Muscle of back (tissue), 3 donors: ENCODE measurements at regions not wholly inside any gene's neighbourhood (a gene's known extent, or its start where the extent isn't known, plus 50 kb on each side); places are given as distances from the start of the nearest gene placed in this dataset.

ENCODE experiments used
- DNase-seq, 3 donors: peaks; one replicate each; pipeline versions ENCODE4 v3.0.0 to v3.0.0-alpha.2; 2013

DNA sequence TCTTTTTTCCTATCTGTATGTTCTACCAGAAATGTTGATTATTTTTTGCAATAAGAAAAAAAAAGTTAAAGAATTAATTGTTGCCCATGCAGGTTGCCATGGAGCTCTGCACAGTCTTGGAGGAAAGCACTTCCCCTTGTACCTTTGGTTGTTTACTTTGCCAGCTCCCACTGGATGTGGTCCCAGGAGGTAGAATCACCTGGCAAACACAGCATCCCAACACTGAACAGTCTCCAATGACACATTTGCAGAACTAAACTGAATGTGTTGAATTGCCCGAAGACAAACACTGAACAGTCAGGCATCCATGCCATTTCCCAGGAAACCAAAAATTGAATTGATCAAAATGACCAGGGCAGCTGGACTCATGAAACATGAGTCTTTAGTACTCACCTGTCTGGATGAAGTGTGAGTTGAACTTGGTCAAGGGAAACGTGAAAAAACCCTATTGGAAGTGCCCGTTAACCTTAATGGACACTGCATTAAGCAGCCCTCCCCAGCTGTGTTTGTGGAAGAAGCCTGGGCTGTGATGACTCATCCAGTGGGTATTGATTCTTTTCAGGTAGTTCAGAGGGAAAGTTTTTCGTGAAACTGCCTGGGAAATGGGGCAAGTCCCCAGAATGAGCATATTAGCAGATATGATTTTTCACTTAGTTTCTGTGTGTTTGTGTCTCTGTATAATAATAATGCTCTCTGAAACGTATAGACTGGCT is 284.7 kb upstream of the STT3B start:
- DNase-seq = no peak

DNA sequence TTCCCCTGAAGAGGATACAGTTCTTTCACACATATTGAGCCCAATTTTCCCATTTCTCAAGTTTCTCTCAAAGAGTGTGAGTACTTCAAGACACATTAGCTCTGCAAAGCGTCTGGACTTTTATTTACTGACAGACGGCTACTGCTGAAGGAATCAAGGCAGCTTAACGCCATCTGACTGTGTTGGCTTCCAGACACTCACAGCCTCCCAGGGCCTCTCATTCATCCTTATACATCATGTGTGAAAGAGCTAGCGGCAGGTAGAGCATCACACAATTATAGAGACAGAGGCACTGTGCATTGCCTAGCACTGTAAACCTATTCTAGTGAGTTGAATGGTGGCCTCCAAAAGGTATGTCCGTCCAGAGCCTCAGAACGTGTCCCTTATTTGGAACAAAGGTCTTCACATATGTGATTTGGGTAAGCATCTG is 284.1 kb upstream of the STT3B start:
- DNase-seq = no peak

DNA sequence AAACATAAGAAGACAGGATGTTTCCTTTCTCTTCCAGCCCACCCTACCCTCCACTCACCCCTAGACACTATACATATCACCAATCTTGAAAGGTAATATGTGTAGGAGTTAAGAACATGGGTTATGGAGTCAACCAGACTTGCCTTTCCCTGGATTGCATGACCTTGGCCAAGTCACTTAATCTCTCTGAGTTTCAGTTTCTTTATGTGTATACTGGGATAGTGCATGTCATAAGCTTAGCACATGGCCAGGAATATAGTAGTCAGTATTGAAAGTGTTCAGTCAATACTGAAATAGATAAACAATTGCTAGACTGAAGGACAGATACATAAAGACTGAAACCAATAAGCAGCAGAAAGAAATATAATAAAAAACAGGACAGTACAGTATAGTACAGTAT is 283.2 kb upstream of the STT3B start:
- DNase-seq = no peak

DNA sequence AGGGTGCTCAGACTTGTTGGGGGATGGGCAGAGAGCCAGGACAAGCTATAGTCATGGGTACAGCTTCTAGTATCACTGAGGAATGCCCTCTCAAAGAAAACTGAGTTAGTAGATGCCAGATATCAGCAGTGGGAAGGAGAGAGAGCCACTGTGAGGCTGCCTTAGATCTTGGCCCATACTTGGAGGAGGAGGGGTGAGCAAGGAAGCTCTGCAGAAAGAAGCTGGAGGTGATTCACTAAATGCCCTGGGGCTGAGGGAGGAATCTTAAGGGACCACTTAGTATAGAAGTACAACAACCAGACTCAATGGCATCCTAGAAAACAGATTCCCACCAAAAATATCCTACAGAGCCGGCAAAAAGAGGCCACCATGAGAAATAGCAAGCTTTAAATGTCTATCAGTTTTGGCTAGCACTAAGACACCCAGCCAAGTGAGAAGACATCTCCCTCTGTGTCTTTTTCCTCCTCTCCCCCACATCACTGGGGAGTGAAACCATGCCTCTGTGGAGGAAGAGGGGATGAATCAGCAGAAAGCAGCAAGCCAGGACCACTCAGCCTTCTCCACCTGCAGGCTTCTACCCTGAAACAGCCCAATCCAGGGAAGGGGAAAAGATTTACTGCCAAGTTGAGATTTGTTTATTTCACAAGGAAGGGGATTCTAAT is 282.5 kb upstream of the STT3B start:
- DNase-seq = no peak

DNA sequence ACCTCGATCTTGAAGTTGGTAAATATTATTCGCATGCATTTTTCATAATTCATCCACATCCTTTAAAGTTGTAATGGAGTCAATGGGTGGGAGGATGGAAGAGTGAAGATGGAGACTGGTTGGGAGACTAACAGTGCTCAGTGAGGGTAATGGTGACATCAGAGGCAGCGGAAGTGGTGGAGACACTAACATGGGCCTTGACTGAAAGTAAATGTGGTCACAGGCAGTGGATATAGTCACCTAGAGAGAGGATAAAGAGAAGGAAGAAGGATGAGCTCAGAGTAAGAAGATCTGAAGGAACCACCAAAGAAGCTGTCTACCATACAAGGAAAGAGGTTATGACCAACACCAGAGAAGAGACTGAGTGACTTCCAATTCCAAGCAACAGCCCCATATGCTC is 281.6 kb upstream of the STT3B start:
- no peak for DNase-seq

DNA sequence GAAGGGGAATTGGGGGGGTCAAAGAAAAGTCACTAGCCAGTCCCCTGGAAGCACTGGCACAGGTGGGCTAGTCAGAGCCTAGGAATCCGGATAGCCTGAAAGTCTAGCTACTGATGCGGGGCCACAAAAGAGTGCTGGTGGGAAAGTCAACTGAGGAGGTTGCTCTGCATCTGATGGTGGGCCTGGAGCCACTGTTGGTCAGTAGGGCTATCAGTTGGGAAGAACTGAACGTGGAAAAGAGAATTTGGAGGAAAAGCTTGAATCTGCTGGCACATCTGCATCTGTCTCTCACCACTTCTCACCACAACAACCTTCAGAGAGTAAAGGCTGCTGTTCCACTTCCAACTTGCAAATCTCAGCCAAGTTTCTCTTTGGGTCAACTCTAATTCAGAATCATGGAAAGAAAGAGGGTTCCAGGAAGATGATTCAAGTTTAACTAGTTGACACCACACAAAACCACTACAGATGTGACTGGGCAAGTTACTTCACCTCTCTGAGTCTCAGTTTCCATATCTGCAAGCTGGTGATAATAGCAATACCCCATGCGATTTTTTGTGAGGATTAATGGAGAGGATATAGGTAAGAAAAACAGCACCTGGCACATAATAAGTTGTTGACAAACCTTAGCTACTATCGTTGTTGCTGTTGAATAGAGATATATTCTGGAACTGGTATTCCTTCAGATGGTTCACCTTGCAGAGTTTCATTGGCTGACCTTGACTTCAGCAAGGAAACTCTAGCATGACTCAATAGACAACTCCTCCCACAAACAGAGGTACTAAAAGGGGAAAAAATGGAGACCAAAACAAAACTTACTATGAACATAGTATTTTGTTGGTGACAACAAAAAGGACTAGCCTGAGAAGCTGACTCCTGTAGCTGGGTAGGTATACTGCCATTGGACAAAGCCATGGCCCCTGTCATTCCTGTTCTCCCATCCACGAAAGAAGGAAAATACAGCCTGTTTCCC is 280.2 kb upstream of the STT3B start:
- no peak for DNase-seq

DNA sequence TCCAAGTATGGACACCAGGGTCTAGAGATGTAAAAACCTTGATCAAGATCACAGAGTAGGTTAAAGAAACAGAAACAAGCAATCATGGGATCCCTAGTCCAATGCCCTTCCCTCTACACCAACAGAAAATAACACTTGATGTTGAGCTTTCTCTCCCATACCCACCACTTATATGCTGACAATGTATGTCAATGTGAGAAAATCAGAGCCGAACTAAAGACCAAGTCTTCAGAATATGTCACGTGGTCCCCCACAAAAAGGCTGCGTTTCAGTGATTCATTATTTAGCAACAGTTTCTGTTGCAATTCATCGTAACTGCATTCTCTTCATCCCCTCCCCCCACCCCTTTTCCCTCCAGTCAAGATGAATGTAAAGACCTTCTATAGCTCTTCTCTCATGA is 278.9 kb upstream of the STT3B start:
- no peak for DNase-seq

DNA sequence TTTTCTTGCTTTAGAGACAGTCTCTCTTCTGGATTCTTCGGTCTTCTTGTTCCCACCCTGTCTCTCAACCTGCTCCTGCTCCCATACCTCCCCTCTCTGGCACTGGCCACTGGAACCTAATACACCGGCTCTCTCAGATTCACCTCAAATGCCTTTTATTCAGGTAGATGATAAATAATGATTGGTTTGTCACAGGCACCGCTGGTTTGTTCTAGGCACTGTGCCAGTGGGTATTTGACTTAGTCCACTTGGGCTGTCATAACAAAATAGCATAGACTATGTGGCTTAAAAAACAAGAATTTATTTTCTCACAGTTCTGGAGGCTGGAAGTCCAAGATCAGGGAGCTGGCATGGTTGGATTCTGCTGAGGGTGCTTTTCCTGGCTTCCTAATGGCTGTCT is 278.2 kb upstream of the STT3B start:
- DNase-seq = no peak

DNA sequence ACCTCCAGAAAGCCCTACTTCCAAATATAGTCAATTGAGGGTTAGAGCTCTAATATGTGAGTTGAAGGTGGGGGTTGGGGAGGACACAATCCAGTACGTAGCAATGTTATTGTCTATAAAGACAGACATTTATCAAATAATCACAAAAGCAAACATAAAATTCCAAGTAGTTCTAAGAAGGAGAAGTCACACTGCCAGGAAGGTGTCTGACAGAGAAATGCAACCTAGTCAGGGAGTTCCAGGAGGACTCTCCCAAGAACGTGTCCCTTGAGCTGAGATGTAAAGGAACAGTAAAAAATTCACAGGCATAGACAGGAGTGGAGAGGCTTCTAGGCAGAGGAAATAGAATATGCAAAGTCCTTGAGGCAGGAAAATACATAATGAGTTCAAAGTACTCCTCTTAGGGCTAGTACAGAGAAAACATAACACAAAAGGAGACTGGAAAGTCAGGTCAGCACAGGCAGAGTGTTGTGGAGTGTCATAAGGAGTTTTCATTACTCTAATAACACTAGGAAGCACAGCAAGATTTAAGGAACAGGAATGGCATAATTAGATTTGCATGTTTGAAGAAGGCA is 277.6 kb upstream of the STT3B start:
- no peak for DNase-seq

DNA sequence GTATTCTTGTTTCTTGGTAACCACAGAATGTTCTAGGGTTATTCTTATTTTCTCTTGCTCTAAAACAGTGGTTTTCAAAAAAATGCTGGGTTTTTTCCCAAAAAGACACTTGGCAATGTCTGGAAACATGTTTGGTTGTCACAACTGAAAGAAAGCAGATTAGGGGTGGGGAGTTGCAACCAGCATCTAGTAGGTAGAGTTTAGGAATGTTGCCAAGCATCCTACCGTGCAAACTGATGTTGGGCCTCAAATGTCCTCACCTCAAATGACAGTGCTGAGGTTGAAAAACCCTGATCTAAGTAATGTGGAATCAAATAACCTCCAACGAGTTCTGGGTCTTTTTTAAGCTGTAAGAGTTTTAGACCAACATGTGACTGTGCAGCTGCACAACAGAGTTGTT is 270.5 kb upstream of the STT3B start:
- no peak for DNase-seq

DNA sequence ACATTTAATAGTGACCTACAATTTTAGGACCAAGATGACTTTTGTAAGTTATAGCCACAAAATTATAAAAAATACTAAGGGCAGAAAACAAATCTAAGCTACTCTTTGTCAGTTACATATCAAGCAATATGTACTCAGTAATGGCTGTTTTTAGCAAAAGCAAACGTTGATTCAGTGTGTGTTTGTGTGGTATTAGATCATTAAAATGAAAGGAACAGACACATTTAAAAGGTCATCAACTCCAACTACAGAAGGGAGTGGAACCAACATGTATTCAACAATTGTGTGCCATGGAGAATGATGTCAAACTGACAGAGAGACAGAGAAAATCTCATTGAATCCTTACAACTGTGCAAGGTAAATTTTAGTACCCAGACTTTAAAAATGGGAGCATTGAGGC is 268.8 kb upstream of the STT3B start:
- no peak for DNase-seq

DNA sequence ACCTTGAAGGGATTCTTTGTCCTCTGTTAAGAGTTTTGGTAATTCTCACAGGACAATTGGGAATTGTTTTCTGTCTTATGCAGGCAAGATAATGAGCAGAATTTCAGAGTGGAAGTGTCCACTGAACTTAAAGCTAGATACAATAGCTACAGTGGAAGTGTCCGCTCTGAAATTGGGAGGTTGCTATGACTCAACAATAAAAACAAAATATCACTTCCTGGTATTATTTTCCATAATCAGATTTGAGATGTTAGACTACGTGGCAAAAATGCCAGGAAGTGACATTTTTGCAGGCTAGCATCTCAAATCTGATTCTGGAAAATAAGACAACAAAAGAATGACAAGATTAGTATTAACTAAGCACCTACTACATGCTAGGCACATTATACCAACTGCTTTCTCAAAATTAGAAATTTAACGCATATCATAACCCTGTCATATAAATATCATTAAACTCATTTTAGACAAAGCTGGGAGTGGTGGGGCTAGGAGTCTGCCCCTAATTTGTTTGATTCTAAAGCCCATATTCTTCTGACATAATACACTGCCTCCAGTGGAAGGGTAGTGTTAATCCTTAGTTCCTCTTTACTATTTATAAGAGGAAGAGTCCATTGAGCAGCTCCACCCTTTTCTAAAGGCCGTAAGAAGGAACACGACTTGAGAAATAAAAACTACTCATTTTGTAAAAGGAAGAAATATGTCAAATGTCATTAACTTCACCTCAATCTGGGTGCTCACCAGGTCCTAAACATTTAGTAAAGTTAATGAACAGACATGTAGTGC is 266.9 kb upstream of the STT3B start:
- no peak for DNase-seq

DNA sequence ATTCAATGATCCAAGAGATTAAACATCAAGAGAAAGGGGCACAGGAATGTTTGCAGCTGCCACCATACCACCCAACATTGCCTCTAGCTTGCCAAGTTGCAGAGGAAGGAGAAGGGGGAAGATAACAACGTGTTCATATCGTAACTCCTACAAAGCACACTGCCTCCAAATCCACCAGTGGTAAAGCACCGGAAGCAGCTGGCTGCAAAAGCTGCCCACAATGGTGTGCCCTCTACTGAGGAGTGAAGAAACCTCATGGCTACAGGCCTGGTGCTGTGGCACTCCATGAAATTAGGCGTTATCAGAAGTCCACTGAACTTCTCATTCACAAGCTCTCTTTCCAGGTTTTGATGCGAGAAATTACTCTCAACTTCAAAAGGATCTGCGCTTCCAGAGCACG is 263.9 kb upstream of the STT3B start:
- no peak for DNase-seq

DNA sequence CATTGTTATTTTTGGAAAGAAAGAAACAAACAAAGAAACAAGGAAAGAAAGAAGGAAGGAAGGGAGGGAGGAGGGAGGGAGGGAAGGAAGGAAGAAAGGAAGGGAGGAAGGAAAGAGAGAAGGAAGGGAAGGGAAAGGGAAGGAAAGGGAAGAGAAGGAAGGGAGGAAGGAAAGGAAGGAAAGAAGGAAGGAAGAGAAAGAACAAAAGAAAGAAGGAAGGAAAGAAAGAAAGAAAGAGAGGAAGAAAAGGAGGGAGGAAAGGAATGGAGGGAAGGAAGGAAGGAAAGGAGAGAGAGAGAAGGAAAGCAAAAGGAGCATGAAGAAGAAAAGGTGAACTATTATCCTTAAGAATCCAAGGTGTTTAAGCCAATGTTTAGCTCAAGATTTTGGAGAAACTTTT is 262.7 kb upstream of the STT3B start:
- no peak for DNase-seq

DNA sequence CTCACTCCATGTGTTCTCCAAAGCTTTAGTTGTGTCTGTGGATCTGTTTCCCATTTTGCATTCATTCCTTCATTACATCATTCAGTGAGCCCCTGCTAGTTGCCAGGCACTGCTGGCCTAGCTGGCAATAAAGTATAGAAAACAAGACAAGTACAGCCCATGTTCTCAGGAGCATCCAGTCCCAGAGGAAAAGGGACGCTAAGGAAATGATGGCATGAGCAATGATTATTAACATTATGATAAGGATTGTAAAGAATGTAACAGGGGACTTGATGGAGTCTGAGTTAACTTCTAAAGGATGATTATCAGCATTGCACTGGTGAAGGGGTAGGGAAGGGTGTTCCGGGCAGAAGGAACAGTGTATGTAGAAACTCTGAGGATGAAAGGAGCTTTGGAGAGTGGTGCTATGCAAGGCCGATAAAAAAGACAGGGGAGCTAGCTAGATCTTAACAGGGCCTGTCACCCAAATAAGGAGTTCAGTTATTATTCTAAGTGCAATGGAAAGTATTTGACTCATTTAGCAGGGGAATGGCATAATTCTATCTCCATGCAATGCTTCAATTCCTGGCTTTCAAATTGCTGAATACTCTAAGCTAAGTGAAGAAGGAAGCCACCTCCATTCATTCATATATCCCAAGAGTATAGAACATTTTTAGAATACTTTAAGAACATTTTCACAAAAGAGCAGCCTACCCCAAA is 258.2 kb upstream of the STT3B start:
- DNase-seq = no peak

DNA sequence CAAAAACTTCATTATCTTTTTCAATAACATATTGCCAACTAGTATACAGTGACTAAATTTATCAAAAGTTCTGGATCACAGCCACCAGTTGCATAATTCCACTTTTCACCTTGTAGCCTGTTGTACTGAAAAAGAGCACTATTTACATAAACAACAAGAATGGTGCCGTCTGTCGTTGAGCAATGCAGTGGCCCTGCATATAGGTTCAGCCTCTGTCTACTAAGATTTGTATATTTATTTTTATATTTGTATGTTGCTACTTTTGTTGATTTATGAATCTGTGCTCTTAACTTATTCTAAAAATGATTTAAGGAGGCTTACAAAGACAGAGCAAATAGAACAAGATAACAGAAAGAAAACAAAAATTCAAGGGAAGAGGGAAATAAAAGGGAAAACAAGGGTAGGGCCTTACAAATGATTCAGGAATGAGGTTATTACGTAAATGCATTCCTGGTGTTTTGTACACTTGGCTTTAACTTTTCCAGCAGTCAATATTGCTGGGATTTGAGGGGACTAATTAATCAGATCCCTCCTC is 257.6 kb upstream of the STT3B start:
- DNase-seq = no peak

DNA sequence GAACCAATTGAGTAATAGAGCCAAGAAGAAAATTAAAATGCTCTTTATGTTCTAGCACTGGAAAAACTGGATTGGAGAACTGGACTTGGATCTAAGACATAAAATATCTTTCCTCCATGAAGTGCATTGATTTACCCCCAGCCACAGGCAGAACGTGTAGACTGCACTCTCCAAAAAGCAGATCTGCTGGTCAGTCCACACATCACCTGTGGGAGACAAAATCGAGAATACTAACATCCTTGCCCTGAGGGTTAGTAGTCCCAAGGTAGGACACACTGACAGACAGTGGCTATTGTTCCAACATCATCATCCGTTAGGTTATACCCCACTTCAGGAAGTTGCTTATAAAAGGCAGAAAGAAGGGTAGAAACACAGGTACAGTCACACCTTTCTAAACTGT is 257.1 kb upstream of the STT3B start:
- no peak for DNase-seq

DNA sequence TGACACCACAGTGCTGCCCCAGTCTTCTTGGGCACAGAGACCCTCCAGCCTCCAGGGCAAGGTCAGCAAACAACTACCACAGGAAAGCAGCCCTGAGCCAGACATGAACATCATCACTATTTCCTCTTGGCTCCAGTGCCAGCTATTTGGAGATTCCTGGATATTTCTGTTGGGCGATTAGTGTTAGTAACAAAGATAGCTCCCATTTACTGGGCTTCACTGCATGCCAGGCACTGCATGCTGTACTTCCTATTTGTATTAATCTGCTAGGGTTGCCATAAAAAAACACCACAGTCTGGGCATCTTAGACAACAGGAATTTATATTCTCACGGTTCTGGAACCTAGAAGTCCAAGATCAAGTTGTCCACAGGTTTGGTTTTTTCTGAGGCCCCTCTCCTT is 255.1 kb upstream of the STT3B start:
- DNase-seq = no peak

DNA sequence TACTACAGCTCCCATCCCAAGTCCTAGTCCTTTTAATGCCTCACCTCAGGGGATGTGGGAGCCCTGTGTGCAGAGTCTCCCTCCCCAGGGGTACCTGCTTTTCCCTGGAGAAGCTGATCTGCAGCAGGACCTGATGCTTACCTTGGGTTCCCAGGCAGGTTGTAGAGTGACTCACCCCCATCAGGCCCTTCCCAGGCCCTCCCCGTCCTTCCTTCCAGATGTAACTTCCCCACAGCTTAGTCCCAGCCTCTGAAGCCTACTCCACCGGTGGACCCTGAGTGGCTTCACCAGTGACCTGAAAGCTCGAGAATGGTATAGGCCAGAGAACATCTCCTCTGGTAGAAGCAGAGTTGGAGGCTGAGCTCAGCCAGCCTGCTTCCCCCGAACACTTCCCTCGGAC is 254.2 kb upstream of the STT3B start:
- no peak for DNase-seq

DNA sequence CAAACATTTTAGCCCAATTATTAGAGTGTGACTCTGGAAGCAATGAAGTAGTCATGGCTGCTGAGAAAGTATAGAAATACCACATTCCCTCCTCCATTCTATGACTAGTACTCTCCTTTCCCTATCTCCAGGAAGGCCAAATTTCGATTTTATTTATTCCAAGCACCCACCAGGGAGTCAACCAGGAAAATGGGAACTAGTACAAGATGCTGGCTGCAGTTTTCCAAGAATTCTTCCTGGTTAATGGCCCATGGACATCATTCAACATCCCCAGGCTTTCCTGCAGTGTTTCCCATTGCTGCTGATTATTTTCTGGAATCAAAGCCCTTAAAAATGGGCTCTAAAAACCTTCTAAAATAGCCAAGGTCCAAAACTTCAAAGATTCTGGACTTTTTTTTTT is 247.9 kb upstream of the STT3B start:
- peak in 2 of 3 donors; percentile 22 to 33 for DNase-seq
